Spleen (tissue), 7 donors: ENCODE measurements at regions not wholly inside any gene's neighbourhood (a gene's known extent, or its start where the extent isn't known, plus 50 kb on each side); places are given as distances from the start of the nearest gene placed in this dataset.

Source experiments
- CTCF ChIP-seq, 11 experiments: fragments of 200-600 bp in 7 of 11; fragments of 450-650 bp in 4 of 11; sonication (generic) in 4 of 11; IDR thresholded peaks in 8 of 11; conservative IDR thresholded peaks in 3 of 11; 1 replicate in 7 of 11; 2 replicates in 4 of 11; pipeline versions ENCODE4 v1.4.0 to v1.8.0; 2016 to 2021; ENCODE audit warnings: antibody characterized with exemption in 11 of 11, inconsistent platforms in 4 of 11, mild to moderate bottlenecking in 1 of 11
- POLR2A ChIP-seq, 3 donors: fragments of 450-650 bp; IDR thresholded peaks; one replicate each; pipeline ENCODE4 v1.5.1; 2017; ENCODE audit warnings: antibody characterized with exemption in 3 of 3, mild to moderate bottlenecking in 1 of 3
- POLR2AphosphoS5 ChIP-seq, 3 donors: sonication (generic); formaldehyde crosslinking; IDR thresholded peaks; one replicate each; pipeline ENCODE4 v1.5.1; 2017; ENCODE audit warnings: antibody characterized with exemption in 3 of 3
- donor health status: DM: no; HTN: no; CAD: no; lungs with moderate emphysema.
- donor health status: DM: no; HTN: no; CAD: no.
- donor health status: DM: no; HTN: no; CAD: no.

GRCh38 chr16:86831366-86831765, 253.0 kb downstream of the FOXL1 start:
- TF ChIP-seq CTCF (IDR thresholded peaks at IDR 0.05 in 8 of 11, conservative IDR thresholded peaks at IDR 0.05 in 3 of 11), result no peak
- no peak for TF ChIP-seq POLR2A (IDR thresholded peaks at IDR 0.05)
- TF ChIP-seq POLR2AphosphoS5 (IDR thresholded peaks at IDR 0.05), result no peak
